Transverse colon (tissue), 3 donors: ENCODE measurements at regions not wholly inside any gene's neighbourhood (a gene's known extent, or its start where the extent isn't known, plus 50 kb on each side); places are given as distances from the start of the nearest gene placed in this dataset.

ENCODE experiments used
- CTCF ChIP-seq, 5 experiments: fragments of 200-600 bp in 3 of 5; fragments of 450-650 bp in 2 of 5; sonication (generic) in 3 of 5; IDR thresholded peaks; 1 replicate in 2 of 5; 2 replicates in 3 of 5; pipeline ENCODE4 v1.5.1; 2016 to 2017; ENCODE audit warnings: antibody characterized with exemption in 5 of 5, inconsistent platforms in 3 of 5, mild to moderate bottlenecking in 2 of 5, moderate library complexity in 1 of 5
- EP300 ChIP-seq: sonication (generic); formaldehyde crosslinking; IDR thresholded peaks from one replicate; pipeline ENCODE4 v1.6.1; 2017; ENCODE audit warnings: antibody characterized with exemption, low read depth
- POLR2A ChIP-seq: fragments of 450-650 bp; IDR thresholded peaks from one replicate; pipeline ENCODE4 v1.6.1; 2016; ENCODE audit warnings: antibody characterized with exemption, mild to moderate bottlenecking, moderate library complexity

GRCh38 chr13:40456979-40457553 is 209.4 kb downstream of the FOXO1 start:
- no peak for TF ChIP-seq CTCF (IDR thresholded peaks at IDR 0.05)
- no peak for TF ChIP-seq POLR2A
- no peak for TF ChIP-seq EP300
